ENCODE measurements at regions not wholly inside any gene's neighbourhood (a gene's known extent, or its start where the extent isn't known, plus 50 kb on each side); places are given as distances from the start of the nearest gene placed in this dataset.

DNA sequence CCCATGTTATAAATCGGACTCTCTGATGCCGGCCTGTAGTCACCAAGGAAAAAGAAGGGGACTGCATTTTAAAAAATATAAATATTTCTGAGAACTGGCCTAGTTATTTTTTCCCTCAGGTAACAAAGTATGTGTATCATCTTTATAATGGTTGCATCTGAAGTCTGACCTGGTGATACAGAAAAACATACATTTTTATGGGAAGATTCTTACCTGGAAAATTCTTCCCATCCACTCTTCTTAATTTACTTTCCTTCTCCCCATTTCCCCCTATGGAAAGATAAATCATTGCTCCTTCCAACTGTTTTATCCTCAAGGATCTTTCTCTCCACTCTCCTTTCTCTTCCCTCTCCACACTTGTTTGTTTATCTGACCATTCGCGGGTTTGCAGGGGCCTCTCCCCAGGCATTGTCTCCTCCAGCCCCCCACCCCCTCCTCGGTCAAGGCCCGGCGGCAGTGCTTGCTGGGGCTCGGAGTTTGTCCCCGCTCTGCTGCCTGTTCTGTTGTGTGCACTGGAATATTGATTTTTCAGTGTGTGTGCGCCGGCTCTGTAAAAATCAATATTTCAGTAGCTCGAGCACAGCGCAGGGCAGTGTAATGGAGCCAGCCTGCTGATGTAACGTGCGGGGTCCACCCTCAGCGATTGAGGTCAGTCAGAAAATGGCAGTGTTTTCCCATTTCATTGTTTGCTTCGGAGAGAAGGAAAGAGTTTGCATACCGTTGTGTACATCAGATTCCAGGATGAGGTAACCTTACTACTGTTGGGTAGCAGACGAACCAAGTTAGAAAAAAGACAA lies 199.5 kb upstream of the NFE2L3 start:
- no peak for DNase-seq (ENCODE audit: low read depth)

DNA sequence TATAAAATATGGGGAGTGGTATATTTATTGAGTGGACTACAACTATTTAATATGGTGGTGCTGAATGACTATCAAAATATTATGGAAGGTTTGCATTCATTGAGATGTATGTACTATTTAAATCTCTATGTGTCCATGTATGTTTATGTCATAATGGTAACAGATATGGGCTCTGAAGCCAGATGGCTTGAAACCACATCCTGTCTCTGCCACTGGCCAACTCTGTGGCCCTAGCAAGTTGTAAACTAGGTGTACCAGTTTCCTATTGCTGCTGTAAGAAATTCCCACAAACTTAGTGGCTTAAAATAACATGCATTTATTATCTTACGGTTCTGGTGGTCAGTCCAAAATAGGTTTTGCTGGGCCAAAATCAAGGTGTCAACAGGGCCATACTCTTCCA lies 198.1 kb upstream of the NFE2L3 start:
- DNase-seq (ENCODE audit: low read depth), result no peak

GRCh38 chr7:25954395-25954794 lies 197.6 kb upstream of the NFE2L3 start:
- DNase-seq (ENCODE audit: low read depth), result no peak

- DNase-seq (ENCODE audit: low read depth), result no peak
Measured at GRCh38 chr7:25959168-25959734, 192.7 kb upstream of the NFE2L3 start.

GRCh38 chr7:25963733-25964132 lies 188.3 kb upstream of the NFE2L3 start:
- DNase-seq (ENCODE audit: low read depth), result no peak

- DNase-seq (ENCODE audit: low read depth), result no peak
Measured at GRCh38 chr7:25964483-25964991, 187.5 kb upstream of the NFE2L3 start.

DNA sequence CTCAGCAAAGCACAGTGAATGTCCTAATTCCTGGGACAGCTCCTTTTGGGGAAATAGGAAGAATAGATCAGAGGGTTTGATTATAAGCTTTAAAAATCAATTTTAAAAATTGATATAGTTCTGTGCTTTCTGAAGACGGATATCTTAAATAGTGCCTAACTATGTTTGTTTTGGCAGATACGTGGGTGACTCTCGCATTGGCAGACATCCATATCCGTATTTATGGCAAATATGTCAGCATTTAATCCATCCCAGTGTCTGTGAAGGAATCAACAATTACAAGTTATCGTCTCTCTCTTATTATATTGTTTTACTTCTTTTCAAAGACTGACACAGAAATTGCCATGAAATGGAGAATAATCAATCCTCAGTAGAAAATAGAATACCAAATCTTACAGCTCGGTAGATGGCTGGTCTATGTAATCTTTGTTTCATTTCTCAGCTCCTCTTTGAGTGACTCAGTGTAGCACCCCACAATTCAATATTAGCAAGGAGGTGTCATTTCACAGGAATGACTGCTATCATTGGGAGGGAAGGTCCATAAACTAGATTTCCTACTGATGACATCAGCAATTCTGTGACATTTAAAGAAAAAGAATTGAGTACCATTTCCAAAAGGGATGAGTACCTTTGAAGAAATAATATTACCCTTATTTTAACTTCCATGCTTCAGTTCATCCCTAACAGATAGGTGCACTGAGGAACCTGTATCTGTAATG lies 186.4 kb upstream of the NFE2L3 start:
- no peak for DNase-seq (ENCODE audit: low read depth)

DNA sequence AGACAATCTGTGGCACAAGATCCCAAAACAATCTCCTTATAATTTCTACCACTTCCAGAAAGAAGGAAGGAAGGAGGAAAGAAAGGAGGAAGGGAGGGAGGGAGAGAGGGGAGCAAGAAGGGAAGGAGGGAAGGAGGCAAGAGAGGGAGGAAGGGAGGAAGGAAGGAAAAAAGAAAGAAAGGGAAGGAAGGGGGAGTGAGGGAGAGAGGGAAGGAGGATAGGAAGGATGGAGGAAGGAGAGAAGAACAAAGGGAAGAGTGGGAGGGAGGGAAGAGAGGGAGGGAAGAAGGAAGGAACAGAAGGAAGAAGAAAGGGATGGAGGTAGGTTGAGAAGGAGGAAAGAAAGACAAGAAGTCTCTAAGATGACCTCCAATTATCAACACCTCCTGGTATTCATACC lies 185.5 kb upstream of the NFE2L3 start:
- no peak for DNase-seq (ENCODE audit: low read depth)

DNA sequence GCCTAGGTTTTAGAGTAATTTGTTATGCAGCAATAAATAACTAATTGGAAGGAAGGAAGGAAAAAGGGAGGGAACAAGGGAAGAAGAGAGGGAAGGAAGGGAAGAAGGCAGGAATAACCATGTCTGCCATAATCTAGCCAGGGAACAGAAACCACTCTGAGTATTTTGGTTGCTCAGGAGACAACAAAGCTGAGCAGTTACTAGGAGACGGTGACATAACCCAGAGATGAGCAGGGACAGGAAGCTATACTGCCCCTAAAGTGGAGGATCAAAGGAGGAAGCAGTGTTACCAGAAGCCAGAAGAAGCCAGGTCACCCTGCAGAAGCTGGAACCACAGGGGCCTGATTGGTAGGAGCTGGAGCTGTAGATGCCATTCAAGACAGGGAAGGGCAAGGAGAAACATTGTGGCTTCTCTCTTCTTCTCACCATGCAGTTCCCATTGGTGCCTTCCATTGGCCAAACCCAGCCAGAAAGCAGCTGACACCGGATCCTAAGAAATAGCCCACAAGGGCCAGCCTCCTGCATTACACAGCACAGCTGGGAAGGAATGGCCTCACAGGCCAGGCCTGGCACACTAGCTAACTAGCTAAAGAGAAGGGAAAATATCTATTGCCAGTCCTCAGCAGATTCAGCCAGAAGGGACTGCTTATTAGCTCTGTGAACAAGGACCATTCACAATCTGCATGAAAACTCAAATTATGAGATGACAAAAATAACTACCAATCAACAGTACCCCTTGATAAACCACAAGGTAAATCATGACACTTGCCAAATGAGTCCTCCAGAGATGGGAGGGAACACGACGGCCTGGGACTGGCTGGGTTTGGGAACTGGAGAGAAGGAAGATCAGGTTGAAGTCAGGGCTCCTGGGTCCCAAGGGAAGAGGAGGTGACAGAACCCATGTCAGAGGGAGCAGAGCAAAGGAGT lies 184.5 kb upstream of the NFE2L3 start:
- no peak for DNase-seq (ENCODE audit: low read depth)

- no peak for DNase-seq (ENCODE audit: low read depth)
Measured at GRCh38 chr7:25968205-25968993, 183.6 kb upstream of the NFE2L3 start.

- DNase-seq (ENCODE audit: low read depth), result no peak
Measured at GRCh38 chr7:25970356-25970755, 181.6 kb upstream of the NFE2L3 start.

DNA sequence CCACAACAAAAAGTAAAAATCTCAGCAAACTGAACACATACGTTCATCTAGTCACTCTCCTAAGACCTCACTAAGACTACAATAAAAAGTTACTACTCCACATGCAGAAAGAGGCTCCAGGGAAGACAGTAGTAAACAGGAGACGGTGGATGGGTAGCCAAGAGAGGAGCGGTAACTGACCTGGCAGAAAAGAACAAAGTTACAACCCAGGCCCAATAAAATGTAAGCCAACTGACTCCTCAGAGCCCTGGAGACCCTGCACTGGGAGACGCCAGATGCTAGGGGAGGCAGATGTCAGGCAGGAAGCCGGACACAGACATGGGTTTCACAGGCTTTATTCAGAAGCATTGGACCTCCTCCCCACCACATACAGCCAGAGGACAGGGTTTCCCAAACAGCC lies 181.1 kb upstream of the NFE2L3 start:
- DNase-seq (ENCODE audit: low read depth), result no peak

- no peak for DNase-seq (ENCODE audit: low read depth)
Measured at GRCh38 chr7:25976630-25977029, 175.4 kb upstream of the NFE2L3 start.

- DNase-seq (ENCODE audit: low read depth), result no peak
Measured at GRCh38 chr7:25978466-25978865, 173.5 kb upstream of the NFE2L3 start.

DNA sequence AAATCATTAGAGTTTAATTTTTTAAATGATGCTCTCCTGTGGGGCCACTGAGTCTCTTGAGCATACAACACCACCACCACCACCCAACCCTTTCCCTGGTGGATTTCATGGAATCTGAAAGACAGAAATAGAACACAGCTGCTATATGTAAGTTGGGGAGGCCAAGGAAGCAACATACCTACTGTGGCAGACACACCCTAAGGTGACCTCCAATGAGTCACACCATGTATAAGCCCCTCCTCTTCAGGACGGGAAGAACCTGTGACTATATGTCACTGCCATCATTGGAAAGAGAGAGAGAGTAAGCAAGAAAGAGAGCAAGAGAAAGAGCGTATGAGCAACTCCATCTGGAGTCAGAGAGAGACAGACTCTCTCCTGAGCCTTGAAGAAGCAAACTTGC lies 172.4 kb upstream of the NFE2L3 start:
- DNase-seq (ENCODE audit: low read depth), result no peak

DNA sequence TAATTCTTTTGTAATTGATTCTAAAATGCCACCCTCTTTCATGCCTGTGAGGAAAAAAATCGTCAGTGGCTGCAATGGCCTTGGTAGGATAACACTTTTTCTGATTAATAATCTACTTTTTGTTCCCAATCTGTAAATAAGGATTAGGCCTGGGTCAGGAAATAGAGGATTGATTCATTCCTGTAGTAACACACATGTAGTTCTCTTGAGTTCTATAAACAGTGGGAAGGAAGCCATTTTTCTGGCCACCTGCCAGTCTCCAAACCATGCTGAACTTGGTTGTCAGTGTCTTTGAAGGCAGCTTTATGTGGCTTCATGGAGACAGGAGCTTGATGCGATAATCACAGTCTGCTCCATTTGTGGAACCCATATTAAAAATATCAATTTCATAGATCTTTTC lies 169.3 kb upstream of the NFE2L3 start:
- DNase-seq (ENCODE audit: low read depth), result no peak

DNA sequence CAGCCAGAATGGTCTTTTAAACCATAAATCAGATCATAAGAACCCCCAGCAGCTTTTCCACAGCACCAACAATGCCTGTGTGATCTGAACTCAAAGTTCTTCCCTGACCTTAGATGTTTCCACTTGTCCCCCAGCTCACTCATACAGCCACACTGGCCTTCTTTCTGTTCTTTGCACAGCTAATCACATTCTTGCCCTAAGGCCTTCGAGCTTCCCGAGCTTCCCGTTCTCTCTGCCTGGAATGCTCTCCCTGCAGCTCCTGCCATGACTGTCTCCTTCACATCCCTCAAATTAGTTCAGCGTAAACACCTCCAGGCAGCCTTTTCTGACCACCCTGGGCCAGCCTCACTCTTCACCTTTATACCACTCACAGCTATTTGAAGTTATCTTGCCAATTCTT lies 166.8 kb upstream of the NFE2L3 start:
- DNase-seq (ENCODE audit: low read depth), result no peak

- no peak for DNase-seq (ENCODE audit: low read depth)
Measured at GRCh38 chr7:25988640-25989039, 163.4 kb upstream of the NFE2L3 start.

DNA sequence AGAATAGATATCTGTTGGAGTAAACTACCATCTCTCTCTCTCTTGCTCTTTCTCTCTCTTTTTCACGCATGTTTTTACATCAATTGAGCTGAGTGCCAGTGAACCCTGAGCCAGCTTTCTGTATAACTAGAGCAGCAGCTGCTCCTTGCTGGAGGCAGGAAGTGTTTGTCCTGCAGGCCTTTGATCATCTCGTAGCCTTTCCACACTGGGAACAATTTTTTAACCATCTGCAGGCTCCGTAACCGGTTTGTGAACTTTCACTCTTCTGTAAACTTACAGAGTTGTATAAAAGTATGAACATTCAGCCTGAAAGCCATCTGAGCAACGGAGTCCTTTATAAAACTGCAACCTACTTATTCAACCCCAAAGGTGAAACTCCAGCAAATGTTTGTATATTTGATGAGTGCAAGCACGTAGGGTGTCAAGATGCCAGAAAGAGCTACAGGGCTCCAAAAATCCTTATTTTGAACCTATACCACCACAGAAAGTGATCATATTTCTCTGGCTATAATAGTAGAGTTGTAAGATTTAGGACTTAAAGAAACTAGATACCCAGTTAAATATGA lies 162.8 kb upstream of the NFE2L3 start:
- no peak for DNase-seq (ENCODE audit: low read depth)

GRCh38 chr7:25994433-25994994 lies 157.5 kb upstream of the NFE2L3 start:
- DNase-seq (ENCODE audit: low read depth), result no peak

GRCh38 chr7:25995216-25995615 lies 156.8 kb upstream of the NFE2L3 start:
- DNase-seq (ENCODE audit: low read depth), result no peak
